Body of pancreas (tissue), 4 donors: ENCODE measurements at regions not wholly inside any gene's neighbourhood (a gene's known extent, or its start where the extent isn't known, plus 50 kb on each side); places are given as distances from the start of the nearest gene placed in this dataset.

Source experiments
- ATAC-seq: fragments of 150-250 bp; one replicate; pipeline ENCODE4 v1.9.1; 2016
- DNase-seq, 4 donors: peaks; one replicate each; pipeline ENCODE4 v3.0.0-alpha.2; 2019
- H3K27ac ChIP-seq, 4 donors: fragments of 200-600 bp; sonication (generic); 1 replicate in 3 of 4; 2 replicates in 1 of 4; pipeline versions ENCODE4 v1.5.1 to v1.6.1; 2016 to 2019; ENCODE audit warnings: mild to moderate bottlenecking in 1 of 4, mixed read lengths in 1 of 4, moderate library complexity in 1 of 4
- H3K27me3 ChIP-seq, 2 donors: fragments of 200-600 bp; sonication (generic); one replicate each; pipeline ENCODE4 v1.6.0; 2016; ENCODE audit warnings: mild to moderate bottlenecking in 1 of 2
- H3K36me3 ChIP-seq, 2 donors: fragments of 200-600 bp; sonication (generic); replicated peaks in 1 of 2; 2 replicates each; pipeline ENCODE4 v1.5.1; 2016; ENCODE audit warnings: low read depth in 2 of 2; ENCODE audit not compliant: insufficient read depth in 1 of 2
- H3K4me1 ChIP-seq: fragments of 200-600 bp; sonication (generic); one replicate; pipeline ENCODE4 v1.6.0; 2016
- H3K4me3 ChIP-seq, 2 donors: fragments of 200-600 bp; sonication (generic); 1 replicate in 1 of 2; 2 replicates in 1 of 2; pipeline ENCODE4 v1.5.1; 2016 to 2019
- H3K9me3 ChIP-seq, 3 donors: fragments of 200-600 bp; sonication (generic); 1 replicate in 2 of 3; 2 replicates in 1 of 3; pipeline ENCODE4 v1.5.1; 2016
- POLR2A ChIP-seq, 3 donors: fragments of 450-650 bp; IDR thresholded peaks; one replicate each; pipeline ENCODE4 v1.6.1; 2016; ENCODE audit warnings: antibody characterized with exemption in 3 of 3, mild to moderate bottlenecking in 2 of 3
- WGBS, 2 donors: methylation state at CpG; one replicate each; pipeline ENCODE4 v1.1.5; 2017; 5-methylcytosine and 5-hydroxymethylcytosine counted together
- intact Hi-C: fragments of 100-400 bp; cut with DNase I; formaldehyde crosslinking; loops from one replicate; pipeline ENCODE4 v1.15.1; 2023
- TF ChIP-seq, protein P1 (sequence below), 7 experiments: fragments of 450-650 bp in 4 of 7; fragments of 200-600 bp in 3 of 7; sonication (generic) in 3 of 7; IDR thresholded peaks; one replicate each; pipeline ENCODE4 v1.5.1; 2016 to 2019; ENCODE audit warnings: antibody characterized with exemption in 7 of 7

DNA sequence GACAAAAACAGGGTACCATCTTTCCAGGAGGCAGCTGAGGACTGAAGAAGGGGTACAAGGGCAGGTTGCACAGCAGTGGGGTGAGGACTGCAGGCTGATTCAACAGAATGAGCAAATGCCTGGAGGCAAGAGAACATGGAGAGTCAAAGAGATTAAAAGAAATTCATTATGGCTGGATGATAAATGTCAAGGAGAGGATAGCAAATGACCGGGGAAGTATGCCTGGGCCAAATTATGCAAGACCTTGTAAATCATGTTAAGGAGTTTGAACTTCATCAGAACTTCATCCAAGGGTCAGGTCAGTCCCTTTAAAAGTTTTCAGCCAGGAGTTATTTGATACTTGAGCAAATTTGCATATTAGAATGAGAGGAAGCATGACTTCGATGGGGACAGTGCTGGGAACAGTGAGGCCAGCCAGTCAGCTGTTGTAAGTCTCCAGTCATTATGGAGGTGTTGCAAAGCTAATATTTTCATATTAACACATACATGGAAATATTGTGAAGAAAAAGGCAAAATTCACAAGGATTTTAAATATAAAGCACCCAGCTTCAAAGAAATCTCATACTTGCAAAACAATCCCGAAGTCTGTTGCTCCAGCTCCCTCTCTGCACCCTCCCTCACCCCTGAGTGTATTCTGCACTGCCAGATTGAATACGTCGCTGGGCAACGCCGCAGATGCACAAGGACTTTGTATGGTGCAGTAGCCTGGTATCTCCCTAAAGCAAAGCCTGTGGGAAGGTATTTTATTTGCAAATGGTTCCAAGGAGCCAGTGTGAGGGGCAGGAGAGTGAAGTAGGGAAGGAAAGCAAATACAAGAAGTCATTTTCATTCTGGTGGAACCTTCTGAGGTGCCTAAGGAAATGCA is 509.8 kb upstream of the TLE4 start:
- ATAC-seq: no peak
- Histone ChIP-seq H3K4me1 (no peaks in the 10 kb centered on the region), H3K27me3 (no peaks in the 10 kb centered on the region), H3K4me3 (no peak overlapping the region), H3K9me3 (no peaks in the 10 kb centered on the region), H3K27ac (no peak overlapping the region), H3K36me3 (no peaks in the 10 kb centered on the region)
- DNase-seq: no peak
- TF ChIP-seq, protein P1, sequence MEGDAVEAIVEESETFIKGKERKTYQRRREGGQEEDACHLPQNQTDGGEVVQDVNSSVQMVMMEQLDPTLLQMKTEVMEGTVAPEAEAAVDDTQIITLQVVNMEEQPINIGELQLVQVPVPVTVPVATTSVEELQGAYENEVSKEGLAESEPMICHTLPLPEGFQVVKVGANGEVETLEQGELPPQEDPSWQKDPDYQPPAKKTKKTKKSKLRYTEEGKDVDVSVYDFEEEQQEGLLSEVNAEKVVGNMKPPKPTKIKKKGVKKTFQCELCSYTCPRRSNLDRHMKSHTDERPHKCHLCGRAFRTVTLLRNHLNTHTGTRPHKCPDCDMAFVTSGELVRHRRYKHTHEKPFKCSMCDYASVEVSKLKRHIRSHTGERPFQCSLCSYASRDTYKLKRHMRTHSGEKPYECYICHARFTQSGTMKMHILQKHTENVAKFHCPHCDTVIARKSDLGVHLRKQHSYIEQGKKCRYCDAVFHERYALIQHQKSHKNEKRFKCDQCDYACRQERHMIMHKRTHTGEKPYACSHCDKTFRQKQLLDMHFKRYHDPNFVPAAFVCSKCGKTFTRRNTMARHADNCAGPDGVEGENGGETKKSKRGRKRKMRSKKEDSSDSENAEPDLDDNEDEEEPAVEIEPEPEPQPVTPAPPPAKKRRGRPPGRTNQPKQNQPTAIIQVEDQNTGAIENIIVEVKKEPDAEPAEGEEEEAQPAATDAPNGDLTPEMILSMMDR (IDR thresholded peaks at IDR 0.05): no peak
- TF ChIP-seq POLR2A (IDR thresholded peaks at IDR 0.05): no peak
- WGBS, 2 donors: 71 to 78% methylated on average over 7 of the region's 7 CpGs
- intact Hi-C loops: no loop called here

DNA sequence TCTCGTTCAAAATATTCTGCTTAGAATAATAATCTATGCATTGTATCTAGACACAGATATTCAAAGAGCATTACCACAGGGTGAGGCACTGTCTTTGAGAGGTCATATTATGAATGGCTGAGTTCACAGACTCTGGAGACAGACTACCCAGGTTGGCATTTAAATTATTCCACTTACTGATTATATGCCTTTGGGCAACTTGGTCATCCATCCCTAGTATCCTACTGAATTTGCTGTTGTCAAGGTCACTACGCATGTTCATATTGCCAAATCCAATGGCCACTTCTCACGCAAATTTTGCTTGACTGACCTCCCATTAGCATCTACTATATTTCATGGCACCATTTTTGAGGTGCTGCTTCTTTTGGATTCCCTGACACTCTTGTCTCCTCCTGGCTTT is 498.6 kb upstream of the TLE4 start:
- intact Hi-C loops: no loop called here
- Histone ChIP-seq H3K9me3 (no peaks in the 10 kb centered on the region), H3K4me3 (no peak overlapping the region), H3K4me1 (no peaks in the 10 kb centered on the region), H3K27me3 (no peaks in the 10 kb centered on the region), H3K27ac (no peak overlapping the region), H3K36me3 (no peaks in the 10 kb centered on the region)
- ATAC-seq (no peak), DNase-seq (no peak)
- 87 to 88% methylated on average over 3 of the region's 3 CpGs for WGBS, 2 donors
- TF ChIP-seq, protein P1 (IDR thresholded peaks at IDR 0.05): no peak
- no peak for TF ChIP-seq POLR2A (IDR thresholded peaks at IDR 0.05)

DNA sequence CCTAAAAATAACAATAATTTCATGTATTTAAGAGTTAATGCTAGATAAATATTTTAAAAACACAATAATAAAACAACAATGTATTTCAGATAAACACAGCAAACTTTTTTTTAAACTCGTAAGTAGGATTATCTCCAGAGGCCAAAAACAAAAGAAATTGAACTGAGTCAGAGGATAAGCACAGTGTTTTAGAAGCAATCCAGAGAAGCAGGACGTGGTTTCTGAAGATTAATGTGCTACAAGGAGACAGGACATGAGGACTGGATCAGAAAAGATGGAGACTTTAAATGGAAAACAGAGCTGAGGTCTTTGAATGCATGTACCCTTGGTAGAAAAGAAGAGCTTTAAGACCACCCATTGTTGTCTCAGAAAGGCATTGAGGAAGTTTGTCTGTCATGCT is 491.2 kb upstream of the TLE4 start:
- no peaks in the 10 kb centered on the region for H3K36me3 ChIP-seq
- DNase-seq (no peak), ATAC-seq (no peak)
- intact Hi-C loops: no loop called here
- no peaks in the 10 kb centered on the region for H3K9me3 ChIP-seq
- no peaks in the 10 kb centered on the region for H3K27me3 ChIP-seq
- 39 to 54% methylated on average over 2 of the region's 2 CpGs for WGBS, 2 donors
- no peak for TF ChIP-seq POLR2A (IDR thresholded peaks at IDR 0.05)
- TF ChIP-seq, protein P1 (IDR thresholded peaks at IDR 0.05): no peak
- no peak overlapping the region for H3K27ac ChIP-seq
- no peaks in the 10 kb centered on the region for H3K4me1 ChIP-seq
- no peak overlapping the region for H3K4me3 ChIP-seq

DNA sequence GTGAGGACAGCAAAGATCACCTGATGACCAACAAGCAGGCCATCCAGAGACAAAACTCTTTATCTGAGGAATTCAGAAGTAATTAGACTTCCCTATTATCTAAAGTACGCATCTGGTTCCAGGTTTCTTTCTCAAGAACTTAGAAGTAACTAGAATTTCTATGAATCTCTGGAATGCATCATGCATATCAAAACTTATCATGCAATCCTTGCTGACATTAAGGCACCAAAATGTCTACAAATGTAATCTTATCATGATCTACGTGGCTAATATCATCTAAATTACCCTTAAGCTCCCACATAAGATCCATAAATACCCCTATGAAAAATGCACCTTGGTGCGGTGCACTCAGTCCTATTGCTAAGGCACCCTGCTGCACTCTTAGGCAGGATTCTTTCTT is 488.1 kb upstream of the TLE4 start:
- no peak for DNase-seq
- intact Hi-C loops: no loop called here
- H3K36me3 ChIP-seq: no peaks in the 10 kb centered on the region
- H3K27me3 ChIP-seq: no peaks in the 10 kb centered on the region
- peaks cover 0 to 2% (median 0%) of the 10 kb centered on the region in 3 donors for H3K9me3 ChIP-seq
- H3K4me1 ChIP-seq: no peaks in the 10 kb centered on the region
- no peak overlapping the region for H3K4me3 ChIP-seq
- no peak overlapping the region for H3K27ac ChIP-seq
- TF ChIP-seq, protein P1 (IDR thresholded peaks at IDR 0.05): no peak
- no peak for TF ChIP-seq POLR2A (IDR thresholded peaks at IDR 0.05)
- ATAC-seq: no peak
- 73 to 81% methylated on average over 3 of the region's 3 CpGs for WGBS, 2 donors

DNA sequence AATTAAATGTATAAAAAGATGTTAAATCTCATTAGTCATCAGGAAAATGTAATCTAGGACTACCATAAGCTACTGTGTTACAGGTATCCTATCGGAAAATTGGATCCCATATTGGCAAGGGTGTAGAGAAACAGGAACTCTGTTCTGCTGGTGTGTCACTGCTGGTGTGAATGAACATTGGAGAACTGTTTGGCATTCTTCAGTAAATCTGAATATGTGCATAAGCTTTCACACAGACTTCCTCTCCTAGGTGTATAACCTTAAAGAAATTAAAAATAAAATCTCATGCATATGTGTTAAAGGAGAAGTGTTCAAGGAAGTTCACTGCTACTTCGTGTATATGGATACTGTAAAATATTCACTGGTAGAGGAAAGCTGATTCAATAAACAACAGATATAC is 484.6 kb upstream of the TLE4 start:
- Histone ChIP-seq H3K4me1 (no peaks in the 10 kb centered on the region), H3K27me3 (no peaks in the 10 kb centered on the region), H3K4me3 (no peak overlapping the region), H3K36me3 (no peaks in the 10 kb centered on the region), H3K9me3 (peaks cover 0 to 7% (median 0%) of the 10 kb centered on the region in 3 donors), H3K27ac (no peak overlapping the region)
- intact Hi-C loops: no loop called here
- TF ChIP-seq, protein P1 (IDR thresholded peaks at IDR 0.05): no peak
- no peak for TF ChIP-seq POLR2A (IDR thresholded peaks at IDR 0.05)
- no peak for DNase-seq
- WGBS, 2 donors: 82% methylated on average over 2 of the region's 2 CpGs
- ATAC-seq: no peak
